SU-DHL-6 (cell line): ENCODE measurements at regions not wholly inside any gene's neighbourhood (a gene's known extent, or its start where the extent isn't known, plus 50 kb on each side); places are given as distances from the start of the nearest gene placed in this dataset.

Experiments
- EZH2phosphoT487 ChIP-seq: fragments of 200-600 bp; sonication (generic), shearing (Covaris generic); conservative IDR thresholded peaks from 2 replicates; pipeline ENCODE4 v1.6.1; 2018; ENCODE audit warnings: mild to moderate bottlenecking, antibody characterized with exemption, low read length, moderate library complexity, mixed read lengths
- TF ChIP-seq, protein P1 (sequence below): fragments of 200-600 bp; sonication (generic); IDR thresholded peaks from one replicate; pipeline ENCODE4 v1.5.1; 2017; ENCODE audit warnings: antibody characterized with exemption, mild to moderate bottlenecking, low read length, moderate library complexity; ENCODE audit not compliant: insufficient read depth, poor library complexity, severe bottlenecking

DNA sequence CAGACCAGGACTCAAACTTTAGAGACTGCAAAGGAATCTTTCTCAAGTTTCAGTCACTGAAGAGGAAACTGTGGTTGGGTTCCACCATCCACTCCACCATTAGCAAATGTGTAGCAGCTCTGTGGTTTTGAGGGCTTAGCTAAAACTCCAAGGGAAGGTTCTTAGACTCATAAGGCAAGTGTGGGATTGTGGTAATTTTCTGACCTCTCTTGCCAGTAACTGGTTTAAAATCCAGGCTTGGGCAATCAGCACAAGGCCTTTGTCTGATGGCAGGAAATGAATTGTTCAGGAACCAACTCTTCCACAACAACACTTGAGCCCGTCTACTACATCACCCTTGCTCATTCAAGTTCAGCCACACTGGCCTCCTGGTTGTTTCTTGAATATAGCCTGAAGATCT lies 68.6 kb upstream of the FBXL4 start:
- TF ChIP-seq, protein P1, sequence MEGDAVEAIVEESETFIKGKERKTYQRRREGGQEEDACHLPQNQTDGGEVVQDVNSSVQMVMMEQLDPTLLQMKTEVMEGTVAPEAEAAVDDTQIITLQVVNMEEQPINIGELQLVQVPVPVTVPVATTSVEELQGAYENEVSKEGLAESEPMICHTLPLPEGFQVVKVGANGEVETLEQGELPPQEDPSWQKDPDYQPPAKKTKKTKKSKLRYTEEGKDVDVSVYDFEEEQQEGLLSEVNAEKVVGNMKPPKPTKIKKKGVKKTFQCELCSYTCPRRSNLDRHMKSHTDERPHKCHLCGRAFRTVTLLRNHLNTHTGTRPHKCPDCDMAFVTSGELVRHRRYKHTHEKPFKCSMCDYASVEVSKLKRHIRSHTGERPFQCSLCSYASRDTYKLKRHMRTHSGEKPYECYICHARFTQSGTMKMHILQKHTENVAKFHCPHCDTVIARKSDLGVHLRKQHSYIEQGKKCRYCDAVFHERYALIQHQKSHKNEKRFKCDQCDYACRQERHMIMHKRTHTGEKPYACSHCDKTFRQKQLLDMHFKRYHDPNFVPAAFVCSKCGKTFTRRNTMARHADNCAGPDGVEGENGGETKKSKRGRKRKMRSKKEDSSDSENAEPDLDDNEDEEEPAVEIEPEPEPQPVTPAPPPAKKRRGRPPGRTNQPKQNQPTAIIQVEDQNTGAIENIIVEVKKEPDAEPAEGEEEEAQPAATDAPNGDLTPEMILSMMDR, result no peak
- TF ChIP-seq EZH2phosphoT487, result no peak
